SJSA1 (cell line): ENCODE measurements at regions not wholly inside any gene's neighbourhood (a gene's known extent, or its start where the extent isn't known, plus 50 kb on each side); places are given as distances from the start of the nearest gene placed in this dataset.

Source experiments
- DNase-seq, 2 experiments: peaks; one replicate each; pipeline ENCODE4 v3.0.0-alpha.2; 2015 to 2020; ENCODE audit warnings: low spot score in 2 of 2, low read depth in 1 of 2
- H3K27ac ChIP-seq: fragments of 250-450 bp; sonication (Bioruptor Pico); 2 replicates; pipeline ENCODE4 v1.5.1; 2020; ENCODE audit warnings: mild to moderate bottlenecking, moderate library complexity
- H3K27me3 ChIP-seq: fragments of 250-450 bp; sonication (Bioruptor Pico); replicated peaks from 2 replicates; pipeline ENCODE4 v1.5.1; 2020; ENCODE audit warnings: mild to moderate bottlenecking, moderate library complexity
- H3K36me3 ChIP-seq: fragments of 250-450 bp; sonication (Bioruptor Pico); 2 replicates; pipeline ENCODE4 v1.5.1; 2020; ENCODE audit warnings: mild to moderate bottlenecking
- H3K4me1 ChIP-seq: fragments of 250-450 bp; sonication (Bioruptor Pico); replicated peaks from 2 replicates; pipeline ENCODE4 v1.6.1; 2021; ENCODE audit warnings: mild to moderate bottlenecking
- H3K4me3 ChIP-seq: fragments of 250-450 bp; sonication (Bioruptor Pico); 2 replicates; pipeline ENCODE4 v1.5.1; 2020; ENCODE audit warnings: mild to moderate bottlenecking
- H3K9me3 ChIP-seq: fragments of 250-450 bp; sonication (Bioruptor Pico); replicated peaks from 2 replicates; pipeline ENCODE4 v1.5.1; 2020; ENCODE audit warnings: mild to moderate bottlenecking

- DNase-seq: no peak
- H3K4me3 ChIP-seq: no peak overlapping the region
- H3K36me3 ChIP-seq: no peaks in the 10 kb centered on the region
- no peaks in the 10 kb centered on the region for H3K9me3 ChIP-seq
- H3K27me3 ChIP-seq: no peaks in the 10 kb centered on the region
- H3K4me1 ChIP-seq: peaks cover 5% of the 10 kb centered on the region; the same call in 1 of the 2 replicates
- no peak overlapping the region for H3K27ac ChIP-seq
Observed at GRCh38 chr3:177764377-177764912, 567.2 kb upstream of the TBL1XR1 start.

- no peak for DNase-seq
- H3K9me3 ChIP-seq: no peaks in the 10 kb centered on the region
- peaks cover 5% of the 10 kb centered on the region; the same call in 1 of the 2 replicates for H3K4me1 ChIP-seq
- no peak overlapping the region for H3K4me3 ChIP-seq
- no peaks in the 10 kb centered on the region for H3K27me3 ChIP-seq
- no peaks in the 10 kb centered on the region for H3K36me3 ChIP-seq
- no peak overlapping the region for H3K27ac ChIP-seq
Observed at GRCh38 chr3:177764933-177765332, 567.7 kb upstream of the TBL1XR1 start.

- Histone ChIP-seq H3K36me3 (no peaks in the 10 kb centered on the region), H3K27me3 (no peaks in the 10 kb centered on the region), H3K9me3 (no peaks in the 10 kb centered on the region), H3K27ac (peak overlapping the region; percentile 43), H3K4me3 (no peak overlapping the region), H3K4me1 (peaks cover 35% of the 10 kb centered on the region)
- peak in 1 of 2 experiments; percentile 69 for DNase-seq
Observed at GRCh38 chr3:177770383-177771230, 573.3 kb upstream of the TBL1XR1 start.

GRCh38 chr3:177771780-177772179 is 574.5 kb upstream of the TBL1XR1 start:
- H3K36me3 ChIP-seq: no peaks in the 10 kb centered on the region
- DNase-seq: no peak
- no peaks in the 10 kb centered on the region for H3K27me3 ChIP-seq
- no peak overlapping the region for H3K4me3 ChIP-seq
- H3K9me3 ChIP-seq: no peaks in the 10 kb centered on the region
- peak overlapping the region; percentile 43; the same call in 1 of the 2 replicates for H3K27ac ChIP-seq
- peaks cover 42% of the 10 kb centered on the region for H3K4me1 ChIP-seq

- Histone ChIP-seq H3K4me3 (no peak overlapping the region), H3K27ac (no peak overlapping the region), H3K4me1 (peaks cover 47% of the 10 kb centered on the region), H3K9me3 (no peaks in the 10 kb centered on the region), H3K27me3 (no peaks in the 10 kb centered on the region), H3K36me3 (no peaks in the 10 kb centered on the region)
- DNase-seq: peak in 1 of 2 experiments; percentile 31
Observed at GRCh38 chr3:177772908-177773557, 575.8 kb upstream of the TBL1XR1 start.

GRCh38 chr3:177773717-177774116 is 576.4 kb upstream of the TBL1XR1 start:
- Histone ChIP-seq H3K27me3 (no peaks in the 10 kb centered on the region), H3K27ac (no peak overlapping the region), H3K4me3 (no peak overlapping the region), H3K36me3 (no peaks in the 10 kb centered on the region), H3K9me3 (no peaks in the 10 kb centered on the region), H3K4me1 (peaks cover 52% of the 10 kb centered on the region)
- DNase-seq: no peak

GRCh38 chr3:177776661-177777101 is 579.4 kb upstream of the TBL1XR1 start:
- no peaks in the 10 kb centered on the region for H3K27me3 ChIP-seq
- no peak overlapping the region for H3K4me3 ChIP-seq
- peak; percentile 48 to 60 for DNase-seq
- no peak overlapping the region for H3K27ac ChIP-seq
- no peaks in the 10 kb centered on the region for H3K36me3 ChIP-seq
- peaks cover 48% of the 10 kb centered on the region for H3K4me1 ChIP-seq
- H3K9me3 ChIP-seq: no peaks in the 10 kb centered on the region

- no peak overlapping the region for H3K4me3 ChIP-seq
- peaks cover 46% of the 10 kb centered on the region for H3K4me1 ChIP-seq
- H3K9me3 ChIP-seq: no peaks in the 10 kb centered on the region
- no peak overlapping the region for H3K27ac ChIP-seq
- no peaks in the 10 kb centered on the region for H3K27me3 ChIP-seq
- H3K36me3 ChIP-seq: no peaks in the 10 kb centered on the region
- DNase-seq: no peak
Observed at GRCh38 chr3:177777699-177778098, 580.4 kb upstream of the TBL1XR1 start.

- Histone ChIP-seq H3K9me3 (no peaks in the 10 kb centered on the region), H3K27me3 (no peaks in the 10 kb centered on the region), H3K27ac (no peak overlapping the region), H3K36me3 (no peaks in the 10 kb centered on the region), H3K4me3 (no peak overlapping the region), H3K4me1 (peaks cover 36% of the 10 kb centered on the region)
- no peak for DNase-seq
Observed at GRCh38 chr3:177778633-177779032, 581.4 kb upstream of the TBL1XR1 start.

- Histone ChIP-seq H3K36me3 (no peaks in the 10 kb centered on the region), H3K27ac (no peak overlapping the region)
- DNase-seq: peak in 1 of 2 experiments; percentile 41
Observed at GRCh38 chr3:177781686-177782161, 584.4 kb upstream of the TBL1XR1 start.

GRCh38 chr3:177783338-177783737 is 586.1 kb upstream of the TBL1XR1 start:
- no peaks in the 10 kb centered on the region for H3K36me3 ChIP-seq
- H3K27me3 ChIP-seq: no peaks in the 10 kb centered on the region
- peaks cover 19% of the 10 kb centered on the region for H3K4me1 ChIP-seq
- H3K4me3 ChIP-seq: no peak overlapping the region
- H3K9me3 ChIP-seq: no peaks in the 10 kb centered on the region
- DNase-seq: no peak
- H3K27ac ChIP-seq: no peak overlapping the region

More at GRCh38 chr3:177781686-177782161, 584.4 kb upstream of the TBL1XR1 start:
- H3K4me3 ChIP-seq: no peak overlapping the region
- H3K27me3 ChIP-seq: no peaks in the 10 kb centered on the region
- H3K9me3 ChIP-seq: no peaks in the 10 kb centered on the region
- peaks cover 28% of the 10 kb centered on the region for H3K4me1 ChIP-seq

- no peak overlapping the region for H3K27ac ChIP-seq
- H3K9me3 ChIP-seq: no peaks in the 10 kb centered on the region
- H3K4me3 ChIP-seq: no peak overlapping the region
- H3K4me1 ChIP-seq: peaks cover 17% of the 10 kb centered on the region
- DNase-seq: no peak
- no peaks in the 10 kb centered on the region for H3K27me3 ChIP-seq
- H3K36me3 ChIP-seq: no peaks in the 10 kb centered on the region
Observed at GRCh38 chr3:177783767-177784166, 586.5 kb upstream of the TBL1XR1 start.

- H3K27me3 ChIP-seq: no peaks in the 10 kb centered on the region
- no peak overlapping the region for H3K4me3 ChIP-seq
- H3K9me3 ChIP-seq: no peaks in the 10 kb centered on the region
- H3K36me3 ChIP-seq: no peaks in the 10 kb centered on the region
- no peak overlapping the region for H3K27ac ChIP-seq
- H3K4me1 ChIP-seq: peaks cover 1% of the 10 kb centered on the region; the same call in 1 of the 2 replicates
- DNase-seq: no peak
Observed at GRCh38 chr3:177787279-177788041, 590.2 kb upstream of the TBL1XR1 start.
